Astrocyte (in vitro differentiated cells and primary cell): ENCODE measurements at regions not wholly inside any gene's neighbourhood (a gene's known extent, or its start where the extent isn't known, plus 50 kb on each side); places are given as distances from the start of the nearest gene placed in this dataset.

Experiments
- EZH2 ChIP-seq: IDR thresholded peaks from 2 replicates; pipeline ENCODE4 v1.6.1; 2012; ENCODE audit warnings: mild to moderate bottlenecking, low read length, inconsistent platforms; ENCODE audit not compliant: insufficient read depth
- TF ChIP-seq, protein P1 (sequence below): IDR thresholded peaks from 2 replicates; pipeline ENCODE4 v1.5.1; 2011; ENCODE audit warnings: low read depth, mild to moderate bottlenecking, inconsistent platforms, low read length, moderate library complexity; ENCODE audit not compliant: insufficient read depth

DNA sequence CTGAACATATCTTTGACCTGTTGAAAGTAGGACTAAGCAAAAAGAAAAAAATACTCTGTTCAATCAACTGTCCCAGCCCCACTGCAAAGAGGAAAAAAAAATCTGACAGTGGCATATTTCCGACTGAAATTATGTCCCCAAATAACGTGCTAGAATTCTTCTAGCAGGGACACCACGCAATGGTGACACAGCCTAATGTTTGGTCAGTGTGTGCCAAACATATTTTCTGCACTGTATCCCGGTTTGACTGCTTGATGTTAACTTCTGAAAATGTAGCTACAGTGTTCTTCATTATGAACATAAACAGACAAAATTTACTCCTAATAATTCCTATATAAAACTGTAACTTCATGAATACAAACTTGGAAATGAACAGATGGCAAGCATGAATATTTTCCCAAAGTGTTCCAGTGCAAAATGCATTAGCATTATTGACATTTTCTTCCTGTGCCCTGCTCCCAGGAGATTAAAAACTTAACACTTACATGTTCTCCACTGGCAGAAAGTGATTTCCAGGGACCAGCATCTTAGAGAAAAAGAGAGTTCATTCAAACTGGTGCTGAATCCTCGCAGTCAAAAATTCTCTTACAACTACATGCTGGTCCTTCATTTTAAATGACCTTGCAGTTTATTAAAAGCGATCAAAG is 72.4 kb upstream of the SYT1 start:
- TF ChIP-seq, protein P1, sequence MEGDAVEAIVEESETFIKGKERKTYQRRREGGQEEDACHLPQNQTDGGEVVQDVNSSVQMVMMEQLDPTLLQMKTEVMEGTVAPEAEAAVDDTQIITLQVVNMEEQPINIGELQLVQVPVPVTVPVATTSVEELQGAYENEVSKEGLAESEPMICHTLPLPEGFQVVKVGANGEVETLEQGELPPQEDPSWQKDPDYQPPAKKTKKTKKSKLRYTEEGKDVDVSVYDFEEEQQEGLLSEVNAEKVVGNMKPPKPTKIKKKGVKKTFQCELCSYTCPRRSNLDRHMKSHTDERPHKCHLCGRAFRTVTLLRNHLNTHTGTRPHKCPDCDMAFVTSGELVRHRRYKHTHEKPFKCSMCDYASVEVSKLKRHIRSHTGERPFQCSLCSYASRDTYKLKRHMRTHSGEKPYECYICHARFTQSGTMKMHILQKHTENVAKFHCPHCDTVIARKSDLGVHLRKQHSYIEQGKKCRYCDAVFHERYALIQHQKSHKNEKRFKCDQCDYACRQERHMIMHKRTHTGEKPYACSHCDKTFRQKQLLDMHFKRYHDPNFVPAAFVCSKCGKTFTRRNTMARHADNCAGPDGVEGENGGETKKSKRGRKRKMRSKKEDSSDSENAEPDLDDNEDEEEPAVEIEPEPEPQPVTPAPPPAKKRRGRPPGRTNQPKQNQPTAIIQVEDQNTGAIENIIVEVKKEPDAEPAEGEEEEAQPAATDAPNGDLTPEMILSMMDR = no peak
- TF ChIP-seq EZH2 = no peak
